ENCODE measurements at regions not wholly inside any gene's neighbourhood (a gene's known extent, or its start where the extent isn't known, plus 50 kb on each side); places are given as distances from the start of the nearest gene placed in this dataset.

DNA sequence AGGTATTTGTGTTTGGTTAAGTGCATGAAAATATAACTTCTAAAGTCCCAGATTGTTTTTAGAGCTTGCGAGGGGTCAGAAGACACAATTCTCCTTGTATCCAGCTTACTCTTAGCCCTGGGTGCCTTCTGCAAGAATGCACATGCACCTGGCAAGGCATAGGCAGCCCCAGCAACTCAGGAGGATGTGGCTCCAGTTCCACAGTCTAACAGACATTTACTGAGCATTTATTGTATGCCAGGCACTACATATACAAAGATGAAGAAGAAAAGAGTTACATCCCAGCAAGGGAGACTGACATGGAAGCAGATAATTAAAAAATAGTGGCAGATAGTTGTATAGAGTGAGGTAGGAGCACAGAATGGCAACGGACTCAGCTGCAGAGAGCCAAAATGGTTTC lies 101.1 kb upstream of the FRY start:
- FAIRE-seq, result no peak

DNA sequence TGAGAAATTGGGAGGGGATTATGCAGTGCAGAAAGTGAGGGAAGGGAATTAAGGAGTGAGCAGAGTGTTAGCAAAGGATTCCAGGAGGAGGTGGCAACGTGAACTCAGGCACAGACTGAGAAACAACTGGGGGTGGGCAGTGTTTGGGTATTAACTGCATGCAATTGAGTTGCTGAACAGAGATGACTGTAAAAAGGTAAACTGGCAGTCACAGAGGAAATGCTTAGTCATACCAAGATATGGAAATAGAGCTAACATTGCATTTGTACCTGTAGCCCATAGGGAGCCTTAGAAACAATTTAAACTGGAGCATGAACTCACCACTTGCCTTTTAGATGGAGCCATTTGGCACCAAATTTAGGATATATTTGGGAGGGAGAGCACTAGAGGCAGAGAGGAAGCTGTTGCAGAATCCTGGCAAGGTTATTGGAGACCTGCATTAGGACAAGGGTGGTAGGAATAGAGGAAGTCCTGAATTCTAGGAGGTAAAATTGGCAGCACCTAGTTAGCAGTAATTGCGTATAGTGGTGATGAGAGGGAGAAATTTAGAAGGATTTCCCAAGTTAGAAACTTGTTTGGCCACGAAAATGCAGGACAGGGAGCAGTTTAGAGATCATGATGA lies 100.6 kb upstream of the FRY start:
- no peak for FAIRE-seq

DNA sequence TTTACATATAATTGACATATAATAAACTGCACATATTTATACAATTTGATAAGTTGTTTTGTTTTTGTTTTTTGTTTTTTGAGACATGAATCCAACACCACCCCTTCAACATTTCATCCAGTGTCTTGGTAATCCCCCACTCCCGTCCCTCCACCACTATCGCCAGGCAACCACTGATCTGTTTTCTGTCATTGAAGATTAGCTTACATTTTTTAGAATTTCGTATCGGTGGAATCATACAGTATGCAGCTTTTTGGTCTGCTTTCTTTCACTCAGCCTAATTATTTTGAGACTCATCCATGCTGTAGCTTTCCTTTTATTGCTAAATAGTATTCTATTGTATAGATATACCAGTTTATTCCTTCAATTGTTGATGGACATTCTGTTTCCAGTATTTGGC lies 94.1 kb upstream of the FRY start:
- no peak for FAIRE-seq

DNA sequence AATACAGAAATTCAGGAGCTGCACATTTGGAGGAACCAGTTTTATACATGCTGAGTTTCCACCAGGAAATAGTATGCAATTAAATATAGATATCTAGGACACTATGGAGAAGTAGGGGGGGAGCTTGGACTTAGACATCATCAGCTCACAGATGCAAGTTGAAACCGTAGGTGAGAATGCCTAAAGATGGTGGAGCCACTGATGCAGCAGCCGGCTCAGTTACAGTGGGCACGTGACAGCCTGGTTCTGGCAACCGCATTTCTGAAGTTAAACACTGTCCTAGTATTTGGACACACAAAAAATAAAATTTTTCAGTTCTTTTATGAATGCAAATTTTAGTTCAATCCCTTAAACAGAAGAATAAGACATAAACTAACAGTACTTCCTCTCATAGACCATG lies 91.5 kb upstream of the FRY start:
- FAIRE-seq, result no peak

DNA sequence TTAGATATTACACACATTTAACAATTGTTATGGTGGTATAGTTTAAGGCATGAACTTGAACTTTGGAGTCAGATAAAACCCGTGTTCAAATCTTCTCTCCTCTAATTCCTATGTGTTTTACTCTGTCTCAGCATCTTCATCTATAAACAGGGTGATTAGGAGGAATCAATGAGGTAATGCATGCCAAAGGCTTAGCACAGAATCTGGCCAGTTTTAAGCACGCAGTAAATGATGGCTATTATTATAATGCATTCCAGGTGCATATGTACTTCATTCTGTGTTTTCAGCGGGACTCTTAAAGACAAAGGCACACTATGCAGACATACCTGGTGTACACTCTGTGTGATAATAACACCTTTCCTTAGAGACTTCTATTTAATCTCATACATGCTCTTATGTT lies 88.0 kb upstream of the FRY start:
- FAIRE-seq, result no peak

DNA sequence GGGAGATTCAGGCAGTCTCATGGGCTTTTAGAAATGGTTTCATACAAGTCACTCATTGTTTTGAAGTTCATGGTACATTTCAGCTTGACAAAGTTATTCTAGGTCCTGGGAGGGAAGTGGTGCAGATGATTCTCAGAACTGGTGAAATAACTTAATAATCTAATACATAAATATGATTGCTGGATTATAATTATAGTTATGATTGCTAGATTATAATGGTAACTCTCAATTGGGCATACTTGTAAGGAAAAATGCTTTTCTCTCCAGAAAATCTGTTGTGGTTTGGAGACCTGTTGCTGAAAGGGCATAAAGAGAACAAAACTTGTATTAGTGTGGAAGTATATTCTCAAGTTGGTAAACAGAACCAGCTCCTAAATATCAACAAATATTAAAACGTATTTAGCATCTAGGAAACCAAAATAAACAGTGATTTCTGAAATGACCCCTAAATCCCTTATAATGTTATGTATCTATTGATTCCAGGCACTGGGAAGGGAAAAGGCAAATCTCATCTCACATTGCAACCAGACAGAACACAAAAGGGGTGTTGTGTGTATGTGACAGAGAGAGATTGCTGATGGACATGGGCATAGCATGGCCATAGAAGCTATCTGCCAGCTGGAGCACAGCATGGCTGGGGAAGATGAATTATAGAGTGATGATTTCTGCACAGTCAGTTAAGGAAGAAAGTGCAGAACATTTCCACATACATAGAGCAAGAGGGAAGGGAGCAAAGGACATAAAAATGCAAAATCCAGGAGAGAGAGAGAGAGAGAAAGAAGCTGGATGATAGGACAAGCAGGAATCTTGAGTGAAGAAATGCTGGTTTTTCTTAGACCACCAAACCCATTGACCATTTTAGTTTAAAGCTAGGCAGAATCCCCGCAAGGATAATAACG lies 87.1 kb upstream of the FRY start:
- no peak for FAIRE-seq

DNA sequence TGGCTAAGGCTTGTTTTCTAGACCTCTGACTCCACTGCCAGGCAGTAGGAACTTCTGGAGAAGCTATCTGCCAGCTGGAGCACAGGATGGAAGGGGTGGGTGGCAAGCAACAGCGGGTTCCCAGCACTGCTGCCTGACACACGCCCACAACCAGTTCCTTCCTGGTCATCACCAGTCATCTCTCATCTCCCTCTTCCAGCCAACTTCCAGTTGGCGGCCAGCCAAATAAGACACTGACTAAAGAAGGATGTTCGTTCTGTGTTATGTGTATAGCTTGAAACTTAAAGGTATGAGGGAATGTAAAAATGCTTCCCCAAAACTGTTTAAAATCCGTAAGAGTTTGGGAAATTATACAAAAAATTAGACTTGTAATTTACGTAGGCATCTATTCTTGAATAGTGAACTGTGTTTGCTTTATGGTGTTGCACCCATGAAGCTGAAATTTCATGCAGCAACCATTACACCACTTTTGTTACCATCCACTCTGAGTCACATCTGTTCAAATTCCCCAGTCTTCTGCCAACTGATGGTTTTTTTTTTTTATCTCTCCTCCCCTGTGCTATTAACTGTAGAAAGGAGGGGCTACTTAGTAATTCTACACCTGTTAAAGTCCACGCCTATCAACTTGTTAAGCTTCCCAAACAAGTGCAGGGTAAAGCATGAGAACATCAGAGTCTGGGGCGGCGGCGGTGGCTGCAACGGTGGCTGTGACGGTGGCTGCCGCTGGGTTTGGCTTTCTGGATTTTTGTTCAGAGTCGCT lies 86.2 kb upstream of the FRY start:
- no peak for FAIRE-seq

DNA sequence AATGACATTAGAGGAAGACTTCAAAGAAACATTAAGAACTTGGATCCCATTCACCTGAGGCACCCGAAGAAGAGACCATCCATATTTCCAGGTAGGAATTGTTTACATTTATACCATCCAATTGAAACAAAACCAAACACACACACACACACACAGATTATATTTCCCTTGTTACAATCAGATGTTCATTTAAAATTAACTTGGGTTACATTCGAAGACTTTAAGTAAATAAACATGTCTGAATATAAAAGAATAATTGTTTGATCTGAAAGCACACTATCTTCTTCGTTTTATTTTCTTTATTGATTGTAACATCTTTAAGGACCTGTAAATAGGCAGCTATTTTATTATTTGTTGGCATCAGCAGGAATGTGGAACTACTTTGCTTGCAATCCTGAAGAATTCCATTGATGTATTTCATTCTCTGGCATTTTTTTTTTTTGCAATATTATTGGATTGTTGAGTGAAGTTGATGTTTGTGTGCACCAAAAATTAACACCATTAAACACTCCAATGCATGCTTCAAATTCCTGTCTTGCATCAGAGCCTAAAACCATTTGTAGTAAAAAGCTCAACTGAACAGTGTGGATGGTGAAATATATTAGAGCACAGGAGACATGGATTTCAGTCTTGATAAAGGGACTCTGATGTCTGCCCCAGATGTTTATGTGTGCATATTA lies 85.3 kb upstream of the FRY start:
- no peak for FAIRE-seq

DNA sequence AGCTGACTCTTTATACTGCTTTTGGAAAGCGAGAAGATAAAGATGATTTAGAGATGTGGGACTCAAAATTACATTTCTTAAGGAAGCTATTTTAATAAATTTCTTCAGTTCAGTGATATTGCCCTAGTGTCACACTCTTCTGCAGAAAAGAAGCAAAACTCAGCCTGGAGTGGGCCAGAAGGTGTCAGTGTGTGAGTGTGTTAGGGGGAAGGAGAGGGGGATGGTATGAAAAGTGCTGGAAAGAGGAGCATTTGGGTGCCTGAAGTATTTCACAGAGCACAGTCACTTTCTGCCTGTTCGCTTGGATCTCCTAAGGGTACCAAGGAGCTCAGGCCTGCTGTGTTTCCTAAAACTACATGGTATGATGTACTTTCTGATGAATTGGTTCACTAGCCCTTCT lies 84.5 kb upstream of the FRY start:
- FAIRE-seq, result no peak

DNA sequence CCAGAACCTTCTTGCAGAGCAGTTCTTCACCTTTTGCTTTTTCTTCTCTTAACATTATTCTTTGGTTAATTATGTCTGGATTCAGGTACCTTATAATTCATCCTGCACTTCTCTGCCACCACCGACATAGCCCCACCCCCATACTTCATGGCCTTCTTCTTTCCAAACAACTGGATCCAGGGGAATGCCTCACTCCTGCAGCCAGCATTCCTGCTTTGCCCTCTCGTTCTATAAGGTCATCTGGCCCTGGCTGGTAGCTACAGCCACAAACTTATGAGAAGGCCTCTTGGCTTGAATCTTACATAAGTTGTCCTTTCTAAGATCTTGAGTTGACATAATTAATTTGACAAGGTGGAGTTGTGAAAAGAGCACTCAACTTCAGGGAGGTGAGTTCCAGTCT lies 84.1 kb upstream of the FRY start:
- no peak for FAIRE-seq

DNA sequence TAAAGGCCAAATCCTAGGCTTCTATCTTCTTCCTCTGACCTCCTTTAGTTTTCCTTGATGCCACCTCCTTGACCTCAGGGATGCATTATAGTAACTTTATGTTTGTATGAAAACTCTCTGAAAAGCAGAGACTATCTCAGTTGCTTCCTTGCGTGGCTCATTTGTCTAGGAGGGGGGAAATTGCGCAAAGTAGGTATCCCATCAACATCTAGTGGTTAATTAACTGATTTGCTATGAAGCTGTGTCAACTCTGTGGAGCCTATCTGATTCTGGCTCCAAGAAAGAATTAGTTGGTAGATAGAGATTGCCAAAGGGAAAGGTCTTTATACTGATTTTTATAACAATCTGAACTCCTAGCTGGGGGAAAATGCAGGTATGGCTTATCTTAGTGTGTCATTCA lies 82.1 kb upstream of the FRY start:
- FAIRE-seq, result no peak

DNA sequence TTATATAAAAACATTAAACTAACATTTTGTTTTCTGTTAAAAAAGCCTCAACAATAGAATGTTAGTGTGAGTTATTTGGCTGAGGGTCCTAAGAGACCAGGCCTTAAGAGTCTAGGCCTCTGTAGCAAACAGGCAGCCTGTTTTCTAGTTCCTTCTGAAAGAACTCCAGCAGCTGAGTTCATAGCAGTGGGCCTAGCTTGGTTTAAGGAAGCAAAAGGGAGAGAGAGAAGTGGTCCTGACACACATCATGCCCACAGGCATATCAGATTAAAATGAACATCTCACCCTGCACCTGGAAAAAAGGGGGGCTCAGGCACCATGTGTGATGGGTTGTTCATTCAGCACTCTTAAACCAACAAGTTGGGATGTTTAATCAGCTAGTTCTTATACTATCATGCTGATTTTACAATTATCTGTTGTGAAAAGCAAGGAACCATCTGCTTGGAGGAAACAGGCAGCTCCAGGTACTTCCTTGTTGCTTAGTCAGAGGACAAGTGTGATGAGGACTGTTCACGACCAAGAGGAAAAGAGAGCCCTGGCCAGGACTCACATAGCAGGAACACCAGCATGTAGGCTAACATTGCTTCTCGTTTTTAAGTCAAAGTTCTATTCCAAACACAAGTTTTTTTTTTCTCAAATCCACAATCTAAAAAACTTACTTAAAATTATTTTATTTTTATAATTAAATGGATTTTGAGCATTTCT lies 81.3 kb upstream of the FRY start:
- FAIRE-seq, result no peak

DNA sequence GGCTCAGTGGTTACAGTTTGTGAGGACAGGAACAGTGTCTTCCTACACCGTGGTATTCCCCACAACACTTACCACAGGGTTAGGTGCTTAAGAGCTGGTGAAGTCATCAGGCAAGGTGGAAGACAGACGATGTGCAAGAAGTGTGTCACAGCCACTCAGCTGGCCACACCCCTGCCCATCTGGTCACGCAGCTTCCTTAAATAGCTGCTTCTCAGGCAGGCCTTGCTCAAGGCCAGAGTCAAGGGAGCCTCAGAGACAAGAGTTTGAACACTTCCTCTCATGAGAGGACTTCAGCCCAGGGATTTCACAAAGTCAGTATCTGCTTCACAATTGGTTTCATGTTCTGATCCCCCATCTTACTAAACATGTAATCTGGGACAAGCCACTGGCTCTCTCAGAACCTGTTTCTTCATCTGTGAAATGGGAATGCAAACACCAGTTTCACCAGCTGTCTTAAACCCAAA lies 80.3 kb upstream of the FRY start:
- no peak for FAIRE-seq

DNA sequence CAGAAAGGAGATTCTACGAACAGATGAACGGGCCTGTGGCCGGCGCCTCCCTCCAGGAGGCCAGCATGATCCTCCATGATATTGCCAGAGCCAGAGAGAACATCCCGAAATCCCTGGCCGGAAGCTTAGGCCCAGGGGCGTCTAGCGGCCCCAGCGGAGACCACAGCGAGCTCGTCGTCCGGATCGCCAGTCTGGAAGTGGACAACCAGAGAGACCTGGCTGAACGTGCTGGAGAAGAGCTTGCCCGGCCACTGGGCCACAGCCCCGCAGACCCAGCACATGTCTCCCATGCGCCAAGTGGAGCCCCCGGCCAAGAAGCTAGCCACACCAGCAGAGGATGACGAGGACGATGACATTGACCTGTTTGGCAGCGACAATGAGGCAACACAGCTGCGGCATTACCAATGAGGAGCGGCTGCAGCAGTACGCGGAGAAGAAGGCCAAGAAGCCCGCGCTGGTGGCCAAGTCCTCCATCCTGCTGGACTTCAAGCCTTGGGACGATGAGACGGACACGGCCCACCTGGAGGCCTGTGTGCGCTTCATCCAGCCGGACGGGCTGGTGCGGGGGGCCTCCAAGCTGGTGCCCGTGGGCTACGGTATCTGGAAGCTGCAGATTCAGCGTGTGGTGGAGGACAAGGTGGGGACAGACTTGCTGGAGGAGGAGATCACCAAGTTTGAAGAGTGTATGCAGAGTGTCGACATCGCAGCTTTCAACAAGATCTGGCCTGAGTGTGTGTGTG lies 78.8 kb upstream of the FRY start:
- no peak for FAIRE-seq

DNA sequence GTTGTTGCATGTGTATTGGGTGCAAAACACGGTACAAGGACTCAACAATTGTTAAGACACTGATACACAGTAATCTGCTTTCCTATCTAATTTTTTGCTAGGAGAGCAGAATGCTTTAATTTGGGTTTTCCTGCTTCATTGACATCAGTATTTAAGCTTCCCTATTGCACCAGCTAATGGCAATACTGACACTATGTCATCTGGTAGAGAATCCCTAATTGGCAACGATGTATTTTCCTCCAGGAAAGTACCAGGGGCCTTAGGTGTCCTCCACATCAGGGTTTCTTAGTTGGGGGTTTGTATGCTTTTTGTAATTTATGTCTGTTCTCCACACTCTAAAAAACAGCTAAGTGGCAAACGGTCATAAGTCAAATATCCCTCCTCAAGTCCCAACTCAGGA lies 76.5 kb upstream of the FRY start:
- no peak for FAIRE-seq

DNA sequence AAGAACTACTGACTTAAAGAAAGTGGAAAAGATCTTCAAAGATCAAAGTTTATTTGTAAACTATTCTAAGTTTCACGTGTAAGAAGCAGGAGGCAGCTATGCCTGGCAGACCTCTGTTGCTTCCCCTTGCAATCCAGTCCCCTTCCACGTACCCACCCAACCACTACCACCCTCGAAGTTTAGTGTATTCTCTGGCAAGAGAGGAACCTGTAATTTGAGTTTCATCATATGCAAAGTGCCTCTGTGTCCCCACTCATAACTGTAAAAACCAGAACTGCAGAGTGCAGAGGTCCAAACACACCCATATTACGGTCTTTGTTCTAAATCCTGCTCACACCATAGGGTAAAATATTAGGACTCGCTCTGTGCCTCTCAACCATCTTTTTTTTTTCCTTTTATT lies 75.8 kb upstream of the FRY start:
- FAIRE-seq, result no peak

DNA sequence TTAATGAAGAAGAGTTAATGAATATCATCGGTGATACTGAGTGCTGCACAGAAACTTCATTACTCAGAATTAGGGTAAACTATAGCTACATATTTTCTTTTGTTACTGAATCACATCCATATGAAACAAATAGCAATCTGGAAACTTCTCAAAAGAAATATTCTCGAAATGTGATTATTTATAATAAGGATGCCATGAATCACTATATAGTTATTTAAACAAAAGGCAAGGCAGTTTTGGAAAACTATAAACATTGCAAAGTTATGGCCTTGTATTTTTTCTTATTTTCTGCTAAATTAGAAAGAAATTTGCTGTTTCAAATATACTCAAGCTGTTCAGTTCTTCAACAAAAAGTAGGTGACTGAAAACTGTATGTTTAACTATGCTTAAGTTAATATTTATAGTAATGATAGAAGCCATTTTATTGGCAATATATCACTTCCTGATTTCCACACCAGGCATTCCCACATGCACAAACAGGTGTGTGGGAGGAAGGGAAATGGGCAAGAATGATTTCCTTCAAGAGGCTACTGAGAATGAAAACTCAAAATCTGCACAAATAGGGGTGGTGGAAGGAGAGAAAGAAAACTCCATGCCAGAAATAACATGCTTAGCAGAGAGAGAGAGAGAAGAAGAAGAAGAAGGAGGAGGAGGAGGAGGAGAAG lies 74.5 kb upstream of the FRY start:
- no peak for FAIRE-seq

DNA sequence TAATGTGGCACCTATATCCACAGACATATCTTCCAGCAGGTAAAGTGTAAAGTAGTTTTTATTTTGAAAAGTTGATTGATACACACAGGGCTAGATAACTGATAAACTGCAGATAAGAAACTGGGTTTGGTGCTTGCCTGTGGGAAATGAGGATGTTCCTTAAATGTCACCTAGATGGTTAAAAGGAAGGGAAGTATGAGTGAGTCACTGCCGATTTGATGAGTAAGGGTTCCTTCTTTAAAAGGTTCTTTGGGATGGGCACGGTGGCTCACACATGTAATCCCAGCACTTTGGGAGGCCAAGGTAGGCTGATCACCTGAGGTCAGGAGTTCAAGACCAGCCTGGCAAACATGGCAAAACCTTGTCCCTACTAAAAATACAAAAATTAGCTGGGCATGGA lies 73.8 kb upstream of the FRY start:
- no peak for FAIRE-seq

DNA sequence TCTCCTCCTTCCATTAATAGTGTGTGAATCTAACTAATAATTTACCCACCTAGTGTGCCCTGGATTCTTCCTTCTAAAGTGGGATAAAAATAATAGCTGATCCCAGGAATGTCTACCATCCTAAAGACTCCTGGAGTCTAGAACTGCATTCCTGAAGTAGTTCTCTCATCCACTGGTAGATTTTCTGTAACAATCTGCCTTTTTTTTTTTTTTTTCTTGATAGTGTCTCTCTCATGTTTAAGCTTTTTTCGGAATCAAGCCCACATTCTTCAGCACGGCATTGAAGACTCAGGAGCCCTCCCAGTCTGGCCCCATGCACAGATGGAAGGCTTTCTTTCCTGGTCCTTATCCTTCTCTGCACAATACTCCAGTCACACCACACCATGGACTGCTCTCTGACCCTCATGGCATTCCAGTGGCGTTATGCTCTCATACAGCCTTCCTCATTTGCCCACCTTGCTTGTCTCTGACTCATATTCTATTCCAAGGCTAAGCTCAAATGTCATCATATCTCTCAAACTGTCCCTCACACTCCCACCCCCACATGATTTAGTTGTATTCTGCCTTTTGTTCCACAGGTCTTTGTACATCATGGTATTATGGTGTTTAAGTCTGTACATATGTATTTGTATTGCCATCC lies 68.7 kb upstream of the FRY start:
- no peak for FAIRE-seq

DNA sequence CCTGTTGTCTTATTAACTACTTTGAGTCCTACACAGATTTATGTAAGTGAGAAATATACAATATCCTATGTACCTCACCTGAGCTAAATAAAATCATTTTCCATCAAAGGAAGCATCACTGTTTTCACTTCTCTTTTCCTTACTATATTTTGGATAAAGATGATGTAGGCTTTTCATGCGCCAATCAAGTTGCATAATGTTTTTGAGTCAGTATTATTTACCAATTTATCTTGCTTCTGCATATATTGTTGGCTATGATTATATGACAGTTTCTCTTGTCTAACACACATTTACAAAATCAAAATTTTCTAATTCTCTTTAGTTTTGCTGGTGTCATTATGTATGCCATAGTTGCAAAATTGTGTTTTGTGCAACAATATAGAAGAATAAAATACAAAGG lies 67.9 kb upstream of the FRY start:
- FAIRE-seq, result no peak

DNA sequence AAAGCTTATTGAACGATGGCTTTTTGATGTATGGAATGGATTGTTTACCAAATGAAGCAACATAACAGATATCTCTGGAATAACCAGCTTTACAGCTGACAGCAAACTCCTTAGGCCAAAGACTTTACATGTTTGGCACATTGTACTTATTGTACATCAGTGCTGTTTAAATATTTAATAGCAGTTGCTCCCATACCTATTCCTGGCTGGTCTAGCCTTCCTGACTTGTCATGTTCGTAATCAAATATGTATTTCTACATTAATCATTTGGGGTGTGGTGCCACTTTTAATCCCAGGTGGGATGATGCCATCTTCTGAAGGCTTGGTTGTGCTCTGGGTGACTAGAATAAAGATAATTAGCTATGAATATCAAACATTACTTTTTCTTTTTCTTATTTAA lies 67.4 kb upstream of the FRY start:
- no peak for FAIRE-seq
